ENCODE measurements at regions not wholly inside any gene's neighbourhood (a gene's known extent, or its start where the extent isn't known, plus 50 kb on each side); places are given as distances from the start of the nearest gene placed in this dataset.

GRCh38 chr4:33395731-33396485 is 2675.7 kb downstream of the PCDH7 start:
- DNase-seq (ENCODE audit: extremely low spot score): no peak
- TF ChIP-seq CTCF (IDR thresholded peaks at IDR 0.05; ENCODE audit: control extremely low read depth, extremely low read depth, low read depth, missing control alignments): no peak
- ChIA-PET CTCF (interaction anchor here (0.7 to 1.7 kb wide), 3 partner anchors 9 to 20 kb away, joined by 3 read pairs; no protein-coding TSS in a partner anchor), POLR2A (no interaction called here)

GRCh38 chr4:33400504-33400903 is 2680.3 kb downstream of the PCDH7 start:
- CTCF ChIA-PET: no interaction called here
- TF ChIP-seq CTCF (IDR thresholded peaks at IDR 0.05; ENCODE audit: control extremely low read depth, extremely low read depth, low read depth, missing control alignments): no peak
- DNase-seq (ENCODE audit: extremely low spot score): no peak
- POLR2A ChIA-PET: no interaction called here

- ChIA-PET CTCF (interaction anchor here (1.4 kb wide), 1 partner anchor 12 kb away, joined by 3 read pairs; no protein-coding TSS in a partner anchor), POLR2A (no interaction called here)
- TF ChIP-seq CTCF (IDR thresholded peaks at IDR 0.05; ENCODE audit: control extremely low read depth, extremely low read depth, low read depth, missing control alignments): no peak
- DNase-seq (ENCODE audit: extremely low spot score): no peak
Measured at GRCh38 chr4:33407496-33407895, 2687.3 kb downstream of the PCDH7 start.

- no peak for TF ChIP-seq CTCF (IDR thresholded peaks at IDR 0.05; ENCODE audit: control extremely low read depth, extremely low read depth, low read depth, missing control alignments)
- ChIA-PET CTCF (no interaction called here), POLR2A (no interaction called here)
- no peak for DNase-seq (ENCODE audit: extremely low spot score)
Measured at GRCh38 chr4:33411182-33411581, 2691.0 kb downstream of the PCDH7 start.

- CTCF ChIA-PET: interaction anchor here (1.3 kb wide), 1 partner anchor 18 kb away, joined by 3 read pairs; no protein-coding TSS in a partner anchor
- POLR2A ChIA-PET: no interaction called here
- no peak for DNase-seq (ENCODE audit: extremely low spot score)
- no peak for TF ChIP-seq CTCF (IDR thresholded peaks at IDR 0.05; ENCODE audit: control extremely low read depth, extremely low read depth, low read depth, missing control alignments)
Measured at GRCh38 chr4:33421887-33422286, 2701.7 kb downstream of the PCDH7 start.

- ChIA-PET CTCF (interaction anchor here (1.3 kb wide), 1 partner anchor 18 kb away, joined by 3 read pairs; no protein-coding TSS in a partner anchor), POLR2A (no interaction called here)
- no peak for DNase-seq (ENCODE audit: extremely low spot score)
Measured at GRCh38 chr4:33422656-33423055, 2702.5 kb downstream of the PCDH7 start.

More at GRCh38 chr4:33422656-33423055, 2702.5 kb downstream of the PCDH7 start:
- TF ChIP-seq CTCF (IDR thresholded peaks at IDR 0.05; ENCODE audit: control extremely low read depth, extremely low read depth, low read depth, missing control alignments): no peak
